GM19324 (cell line): ENCODE measurements at regions not wholly inside any gene's neighbourhood (a gene's known extent, or its start where the extent isn't known, plus 50 kb on each side); places are given as distances from the start of the nearest gene placed in this dataset.
"Not testable (repeated sequence)": the region's sequence is repeated elsewhere in the genome, so short reads cannot be mapped to it uniquely, and the experiment has no call there.

Experiments used
- ATAC-seq: cut with Tn5 transposase; IDR thresholded peaks from one replicate; pipeline ENCODE4 v1.9.1; 2021; ENCODE audit warnings: mild to moderate bottlenecking, moderate library complexity; ENCODE audit not compliant: unreplicated experiment, low FRiP score

DNA sequence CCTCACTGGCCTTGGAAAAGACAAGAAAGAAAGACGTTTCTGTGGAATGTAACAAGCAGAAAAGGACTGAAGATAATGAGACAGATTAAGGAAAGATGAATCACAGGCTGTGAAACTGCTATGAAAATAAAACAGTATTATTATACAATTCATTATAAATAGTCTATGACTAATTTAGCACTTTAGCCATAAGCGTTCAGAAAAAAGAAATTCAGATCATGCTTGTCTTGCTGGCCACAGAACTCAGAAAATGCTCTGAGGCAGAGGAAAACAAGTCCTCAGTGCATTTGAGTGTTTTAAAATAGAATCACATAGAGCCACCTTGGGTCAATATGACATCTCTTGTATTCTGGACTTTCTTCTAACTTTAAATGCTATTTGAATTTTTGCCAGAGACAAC lies 65.9 kb upstream of the NBPF26 start:
- ATAC-seq: not testable (repeated sequence)

DNA sequence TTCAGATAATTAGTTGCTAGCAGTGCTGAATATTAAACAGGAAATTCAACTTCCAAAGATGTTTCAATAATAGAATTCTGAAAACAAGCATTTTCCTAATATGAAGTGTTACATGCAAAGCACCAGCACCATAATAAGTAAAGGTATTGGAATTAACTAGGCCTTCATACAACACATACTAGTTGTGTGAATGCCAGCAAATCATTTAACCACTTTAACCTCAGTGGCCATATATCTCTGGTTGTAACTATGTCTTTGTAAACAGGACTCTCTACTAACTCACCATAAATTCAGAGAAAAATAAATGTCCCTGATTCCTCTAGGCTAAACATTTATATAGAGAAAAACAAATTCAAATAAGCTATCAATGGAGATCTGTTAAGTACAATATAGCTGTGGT lies 65.1 kb upstream of the NBPF26 start:
- not testable (repeated sequence) for ATAC-seq

GRCh38 chr1:120659133-120659532 lies 64.6 kb upstream of the NBPF26 start:
- not testable (repeated sequence) for ATAC-seq

DNA sequence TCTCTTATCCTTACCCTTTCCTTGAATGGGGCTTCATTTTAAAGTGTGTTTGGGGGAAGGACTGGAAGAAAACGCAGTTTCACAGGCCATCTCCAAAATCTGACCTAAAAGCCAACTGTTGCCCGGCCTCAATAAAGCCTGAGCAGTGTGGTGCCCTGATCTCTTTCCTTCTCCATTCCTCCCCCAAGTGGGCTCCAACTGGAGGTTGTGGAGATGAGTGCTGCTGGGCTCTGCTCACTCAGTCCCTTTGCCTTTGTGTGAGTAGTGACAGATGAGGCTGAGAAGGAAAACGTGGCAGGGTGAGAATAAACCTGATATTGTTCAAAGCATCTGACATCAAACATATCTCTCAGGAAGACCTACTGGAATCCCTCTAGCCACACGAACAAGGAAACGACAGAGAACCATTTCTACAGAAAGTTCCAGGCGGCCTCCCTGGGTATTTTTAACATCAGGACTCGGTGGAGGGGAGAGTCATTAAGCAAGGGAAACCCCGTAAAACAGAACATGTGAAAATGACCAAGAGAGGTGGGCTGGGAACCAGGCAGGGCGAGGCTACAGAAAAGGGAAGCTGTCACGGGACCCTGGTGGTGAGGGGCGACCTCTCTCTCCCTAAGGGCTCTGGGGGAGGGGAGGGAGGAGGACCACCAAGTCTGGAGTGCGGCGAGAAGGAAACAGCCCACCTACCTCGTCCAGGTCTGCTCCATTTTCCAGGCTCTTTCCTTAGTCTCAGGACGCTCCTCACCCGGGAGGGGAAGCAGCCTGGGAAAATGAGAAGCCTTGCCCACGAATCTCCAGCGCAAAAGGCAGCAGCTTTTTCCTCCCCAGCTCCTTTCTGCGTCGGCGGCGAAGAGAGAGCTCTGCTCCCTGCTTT lies 59.1 kb upstream of the NBPF26 start:
- ATAC-seq: not testable (repeated sequence)

GRCh38 chr1:120665250-120665577 lies 58.5 kb upstream of the NBPF26 start:
- not testable (repeated sequence) for ATAC-seq

- not testable (repeated sequence) for ATAC-seq
Observed at GRCh38 chr1:120668187-120668586, 55.6 kb upstream of the NBPF26 start.
